ENCODE measurements at regions not wholly inside any gene's neighbourhood (a gene's known extent, or its start where the extent isn't known, plus 50 kb on each side); places are given as distances from the start of the nearest gene placed in this dataset.

- Histone ChIP-seq H3K4me2 (ENCODE audit: low read length) (no peak overlapping the region), H3K4me3 (ENCODE audit: low read depth, low read length, poor library complexity, severe bottlenecking) (no peak overlapping the region), H3K36me3 (ENCODE audit: insufficient read depth, low read length) (no peaks in the 10 kb centered on the region), H3K9me2 (ENCODE audit: low read depth, low read length) (no peaks in the 10 kb centered on the region), H3F3A (ENCODE audit: insufficient read depth, low read length) (no peaks in the 10 kb centered on the region), H3K9me3 (ENCODE audit: low read length) (no peaks in the 10 kb centered on the region), H4K20me1 (ENCODE audit: insufficient read depth, low read length) (no peaks in the 10 kb centered on the region), H3K9ac (ENCODE audit: low read length) (no peak overlapping the region), H3K79me2 (ENCODE audit: insufficient read depth, low read length) (no peaks in the 10 kb centered on the region), H3K27me3 (ENCODE audit: insufficient read depth, low read length) (no peaks in the 10 kb centered on the region), H2AFZ (ENCODE audit: low read length) (no peak overlapping the region), H3K27ac (ENCODE audit: low read depth, low read length, poor library complexity, severe bottlenecking) (no peak overlapping the region), H3K4me1 (ENCODE audit: insufficient read depth, low read length, severe bottlenecking) (no peaks in the 10 kb centered on the region)
- TF ChIP-seq CTCF (IDR thresholded peaks at IDR 0.05; ENCODE audit: low read length) (no peak), EZH2 (IDR thresholded peaks at IDR 0.05; ENCODE audit: borderline replicate concordance, low read length) (no peak)
Observed at GRCh38 chr6:115573861-115574260, 486.8 kb downstream of the FRK start.

GRCh38 chr6:115570331-115570730 is 490.4 kb downstream of the FRK start:
- no peak for TF ChIP-seq CTCF (IDR thresholded peaks at IDR 0.05; ENCODE audit: low read length)
- no peak for TF ChIP-seq EZH2 (IDR thresholded peaks at IDR 0.05; ENCODE audit: borderline replicate concordance, low read length)
- Histone ChIP-seq H2AFZ (ENCODE audit: low read length) (no peak overlapping the region), H4K20me1 (ENCODE audit: insufficient read depth, low read length) (no peaks in the 10 kb centered on the region), H3K9me2 (ENCODE audit: low read depth, low read length) (no peaks in the 10 kb centered on the region), H3K9ac (ENCODE audit: low read length) (no peak overlapping the region), H3K36me3 (ENCODE audit: insufficient read depth, low read length) (no peaks in the 10 kb centered on the region), H3F3A (ENCODE audit: insufficient read depth, low read length) (no peaks in the 10 kb centered on the region), H3K4me1 (ENCODE audit: insufficient read depth, low read length, severe bottlenecking) (no peaks in the 10 kb centered on the region), H3K4me2 (ENCODE audit: low read length) (no peak overlapping the region), H3K79me2 (ENCODE audit: insufficient read depth, low read length) (no peaks in the 10 kb centered on the region), H3K9me3 (ENCODE audit: low read length) (no peaks in the 10 kb centered on the region), H3K27me3 (ENCODE audit: insufficient read depth, low read length) (no peaks in the 10 kb centered on the region), H3K4me3 (ENCODE audit: low read depth, low read length, poor library complexity, severe bottlenecking) (no peak overlapping the region), H3K27ac (ENCODE audit: low read depth, low read length, poor library complexity, severe bottlenecking) (no peak overlapping the region)

DNA sequence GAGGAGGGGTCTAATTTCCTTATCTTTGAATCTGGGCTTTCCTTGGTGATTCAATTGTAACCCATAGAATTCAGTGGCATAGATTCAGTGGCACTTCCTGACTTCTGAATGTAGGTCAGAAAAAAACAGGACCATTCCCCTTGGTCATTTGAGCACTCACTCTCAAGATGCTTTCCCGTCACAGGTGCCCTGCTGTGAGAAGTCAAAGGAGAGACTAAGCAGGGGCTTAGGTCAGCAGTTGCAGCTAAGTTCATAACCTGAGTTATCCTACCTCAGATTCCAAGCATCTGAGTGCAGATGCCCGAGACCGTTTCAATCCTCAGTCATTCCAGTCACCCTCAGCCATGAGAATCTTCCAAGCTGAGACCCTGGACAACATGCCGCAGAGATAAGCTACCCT is 506.6 kb downstream of the FRK start:
- Histone ChIP-seq H3K4me1 (ENCODE audit: insufficient read depth, low read length, severe bottlenecking) (no peaks in the 10 kb centered on the region), H3K4me3 (ENCODE audit: low read depth, low read length, poor library complexity, severe bottlenecking) (no peak overlapping the region), H3K27me3 (ENCODE audit: insufficient read depth, low read length) (no peaks in the 10 kb centered on the region), H4K20me1 (ENCODE audit: insufficient read depth, low read length) (no peaks in the 10 kb centered on the region), H3K9me2 (ENCODE audit: low read depth, low read length) (no peaks in the 10 kb centered on the region), H3K36me3 (ENCODE audit: insufficient read depth, low read length) (no peaks in the 10 kb centered on the region), H3F3A (ENCODE audit: insufficient read depth, low read length) (no peaks in the 10 kb centered on the region), H3K4me2 (ENCODE audit: low read length) (no peak overlapping the region), H3K79me2 (ENCODE audit: insufficient read depth, low read length) (no peaks in the 10 kb centered on the region), H3K9ac (ENCODE audit: low read length) (no peak overlapping the region), H2AFZ (ENCODE audit: low read length) (no peak overlapping the region), H3K27ac (ENCODE audit: low read depth, low read length, poor library complexity, severe bottlenecking) (no peak overlapping the region), H3K9me3 (ENCODE audit: low read length) (no peaks in the 10 kb centered on the region)
- no peak for TF ChIP-seq EZH2 (IDR thresholded peaks at IDR 0.05; ENCODE audit: borderline replicate concordance, low read length)
- no peak for TF ChIP-seq CTCF (IDR thresholded peaks at IDR 0.05; ENCODE audit: low read length)

Measured in OCI-LY1 (cell line).